Caco-2 (cell line): ENCODE measurements at regions not wholly inside any gene's neighbourhood (a gene's known extent, or its start where the extent isn't known, plus 50 kb on each side); places are given as distances from the start of the nearest gene placed in this dataset.

Experiments
- BruUV-seq: library from RNA; stranded (reverse); fragments of 400-500 nt; replicated peaks from 2 replicates; lab custom pipeline; 2021; lab: Mats Ljungman, UMichigan
- CTCF ChIA-PET: fragments of 300-600 bp; sonication (Branson Sonifier 250); formaldehyde crosslinking; loops from one replicate; lab custom pipeline; 2022; ENCODE audit warnings: antibody characterized with exemption; lab: Charles Lee
- POLR2A ChIA-PET: fragments of 300-600 bp; sonication (Branson Sonifier 250); formaldehyde crosslinking; loops from one replicate; lab custom pipeline; 2022; ENCODE audit warnings: antibody characterized with exemption; lab: Charles Lee
- DNase-seq, 2 experiments: peaks; one replicate each; pipeline versions ENCODE4 v3.0.0 to v3.0.0-alpha.2; 2020 to 2022
- H3K27me3 ChIP-seq: replicated peaks from 2 replicates; pipeline ENCODE4 v1.6.0; 2011; ENCODE audit warnings: low read length; ENCODE audit not compliant: control insufficient read depth, insufficient read depth
- H3K36me3 ChIP-seq: 2 replicates; pipeline ENCODE4 v1.5.1; 2011; ENCODE audit warnings: low read length; ENCODE audit not compliant: control insufficient read depth, insufficient read depth
- H3K4me1 ChIP-seq: fragments of 250-450 bp; sonication (Bioruptor Pico); 2 replicates; pipeline ENCODE4 v1.5.1; 2020; ENCODE audit warnings: mild to moderate bottlenecking
- H3K4me3 ChIP-seq: 2 replicates; pipeline ENCODE4 v1.5.1; 2011; ENCODE audit warnings: low read depth, mild to moderate bottlenecking, control low read depth, low read length
- H3K9me3 ChIP-seq: fragments of 250-450 bp; sonication (Bioruptor Pico); 2 replicates; pipeline ENCODE4 v1.5.1; 2020; ENCODE audit warnings: mild to moderate bottlenecking, moderate library complexity
- H3K27ac Mint-ChIP-seq: one replicate; pipeline ENCODE4 v1.8.0; 2022; ENCODE audit warnings: mixed read lengths; ENCODE audit not compliant: unreplicated experiment
- H3K27me3 Mint-ChIP-seq: one replicate; pipeline ENCODE4 v1.8.0; 2022; ENCODE audit warnings: mixed read lengths; ENCODE audit not compliant: insufficient read depth, unreplicated experiment
- H3K36me3 Mint-ChIP-seq: one replicate; pipeline ENCODE4 v1.8.0; 2022; ENCODE audit warnings: mild to moderate bottlenecking, mixed read lengths; ENCODE audit not compliant: insufficient read depth, unreplicated experiment
- H3K4me1 Mint-ChIP-seq: one replicate; pipeline ENCODE4 v1.8.0; 2022; ENCODE audit warnings: low read depth, mixed read lengths; ENCODE audit not compliant: unreplicated experiment
- H3K4me3 Mint-ChIP-seq: one replicate; pipeline ENCODE4 v1.8.0; 2022; ENCODE audit warnings: mild to moderate bottlenecking, moderate library complexity, mixed read lengths; ENCODE audit not compliant: unreplicated experiment
- H3K9me3 Mint-ChIP-seq: one replicate; pipeline ENCODE4 v1.8.0; 2022; ENCODE audit warnings: mixed read lengths; ENCODE audit not compliant: unreplicated experiment
- CTCF ChIP-seq, 2 experiments: fragments of 200-600 bp in 1 of 2; IDR thresholded peaks; 1 replicate in 1 of 2; 2 replicates in 1 of 2; pipeline versions ENCODE4 v1.5.1 to v1.8.0; 2011 to 2022; ENCODE audit warnings: antibody characterized with exemption in 1 of 2, control low read depth in 1 of 2, inconsistent platforms in 1 of 2, low read depth in 1 of 2, low read length in 1 of 2, mild to moderate bottlenecking in 1 of 2, moderate library complexity in 1 of 2; ENCODE audit not compliant: insufficient read depth in 1 of 2, severe bottlenecking in 1 of 2, unreplicated experiment in 1 of 2
- intact Hi-C: fragments of 100-400 bp; cut with micrococcal nuclease; formaldehyde crosslinking; loops from one replicate; pipeline ENCODE4 v1.10.0; 2022; ENCODE audit not compliant: unreplicated experiment

- intact Hi-C loops, result no loop called here
- BruUV-seq, result no TSS peak
- H3K36me3 Mint-ChIP-seq, result no peaks in the 10 kb centered on the region
- ChIA-PET POLR2A (no interaction called here), CTCF (no interaction called here)
- no peak for TF ChIP-seq CTCF (IDR thresholded peaks at IDR 0.05; ENCODE audit: insufficient read depth in 1 of 2, low read depth in 1 of 2, low read length in 1 of 2, severe bottlenecking in 1 of 2, unreplicated experiment in 1 of 2)
- Histone ChIP-seq H3K4me1 (no peaks in the 10 kb centered on the region), H3K4me3 (no peak overlapping the region), H3K27me3 (no peaks in the 10 kb centered on the region), H3K36me3 (no peaks in the 10 kb centered on the region), H3K9me3 (no peaks in the 10 kb centered on the region)
- no peak overlapping the region for H3K4me3 Mint-ChIP-seq
- H3K27ac Mint-ChIP-seq, result no peak overlapping the region
- DNase-seq, result no peak
- H3K4me1 Mint-ChIP-seq, result no peaks in the 10 kb centered on the region
- H3K27me3 Mint-ChIP-seq, result peaks cover 11% of the 10 kb centered on the region
- no peaks in the 10 kb centered on the region for H3K9me3 Mint-ChIP-seq
Measured at GRCh38 chr11:82012276-82012675, 721.4 kb downstream of the FAM181B start.

DNA sequence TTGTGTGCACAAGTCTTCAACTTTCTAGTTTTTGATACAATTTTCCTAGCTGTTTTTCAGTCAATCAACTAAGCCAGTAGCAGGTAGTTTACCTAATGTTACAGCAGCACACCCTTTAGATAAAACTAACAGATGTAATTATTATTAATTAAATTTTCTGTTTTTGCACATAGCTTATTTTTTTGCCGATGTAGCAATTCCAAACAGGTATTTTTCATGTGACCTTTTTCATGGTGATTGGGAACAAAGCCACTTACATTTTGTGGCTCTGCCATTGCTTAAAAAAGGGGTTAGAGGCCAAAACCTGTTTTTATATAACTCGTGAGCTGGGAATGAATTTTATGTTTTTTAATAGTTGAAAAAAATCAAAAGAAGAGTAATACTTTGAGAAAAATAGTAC, 724.5 kb downstream of the FAM181B start:
- H3K9me3 ChIP-seq, result no peaks in the 10 kb centered on the region
- Mint-ChIP-seq H3K27me3 (peaks cover 4% of the 10 kb centered on the region), H3K27ac (no peak overlapping the region), H3K4me3 (no peak overlapping the region), H3K4me1 (no peaks in the 10 kb centered on the region), H3K36me3 (no peaks in the 10 kb centered on the region), H3K9me3 (no peaks in the 10 kb centered on the region)
- no peaks in the 10 kb centered on the region for H3K27me3 ChIP-seq
- BruUV-seq, result no TSS peak
- CTCF ChIA-PET, result no interaction called here
- H3K36me3 ChIP-seq, result no peaks in the 10 kb centered on the region
- H3K4me3 ChIP-seq, result no peak overlapping the region
- POLR2A ChIA-PET, result no interaction called here
- intact Hi-C loops, result no loop called here
- DNase-seq, result no peak
- no peaks in the 10 kb centered on the region for H3K4me1 ChIP-seq
- TF ChIP-seq CTCF (IDR thresholded peaks at IDR 0.05; ENCODE audit: insufficient read depth in 1 of 2, low read depth in 1 of 2, low read length in 1 of 2, severe bottlenecking in 1 of 2, unreplicated experiment in 1 of 2), result no peak

DNA sequence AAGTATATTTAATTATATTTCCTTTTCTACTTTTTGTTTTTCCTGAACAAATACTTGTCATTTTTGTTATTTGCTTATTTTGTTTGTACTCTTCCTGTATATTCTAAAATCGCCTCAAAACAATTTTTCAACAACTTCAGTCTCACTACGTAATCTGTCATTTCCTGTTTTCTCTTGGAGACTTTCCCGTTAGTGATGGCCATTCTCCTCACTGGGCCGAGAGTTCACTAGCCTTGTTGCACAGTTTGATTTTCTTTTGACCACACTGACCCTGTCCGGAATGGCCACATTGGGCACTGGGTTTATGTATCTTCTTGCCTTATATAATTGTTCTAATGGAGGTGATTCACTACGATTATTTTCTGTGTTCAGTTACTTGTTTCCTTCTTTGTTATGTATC, 726.1 kb downstream of the FAM181B start:
- Mint-ChIP-seq H3K4me3 (no peak overlapping the region), H3K27ac (no peak overlapping the region), H3K36me3 (no peaks in the 10 kb centered on the region), H3K9me3 (no peaks in the 10 kb centered on the region), H3K4me1 (no peaks in the 10 kb centered on the region), H3K27me3 (peaks cover 4% of the 10 kb centered on the region)
- Histone ChIP-seq H3K27me3 (no peaks in the 10 kb centered on the region), H3K36me3 (no peaks in the 10 kb centered on the region), H3K4me3 (no peak overlapping the region), H3K4me1 (no peaks in the 10 kb centered on the region), H3K9me3 (no peaks in the 10 kb centered on the region)
- no peak for DNase-seq
- intact Hi-C loops, result no loop called here
- ChIA-PET POLR2A (no interaction called here), CTCF (no interaction called here)
- TF ChIP-seq CTCF (IDR thresholded peaks at IDR 0.05; ENCODE audit: insufficient read depth in 1 of 2, low read depth in 1 of 2, low read length in 1 of 2, severe bottlenecking in 1 of 2, unreplicated experiment in 1 of 2), result no peak
- no TSS peak for BruUV-seq
